ENCODE measurements at regions not wholly inside any gene's neighbourhood (a gene's known extent, or its start where the extent isn't known, plus 50 kb on each side); places are given as distances from the start of the nearest gene placed in this dataset.

- Histone ChIP-seq H3K18ac (ENCODE audit: extremely low read depth, low read length) (no peak overlapping the region), H3K4me1 (replicated peaks in 1 of 4; ENCODE audit: control insufficient read depth in 3 of 4, insufficient read depth in 4 of 4, low read length in 3 of 4) (no peaks in the 10 kb centered on the region), H3K27me3 (replicated peaks in 1 of 4; ENCODE audit: control insufficient read depth in 3 of 4, extremely low read depth in 1 of 4, insufficient read depth in 3 of 4, low read length in 3 of 4) (no peaks in the 10 kb centered on the region), H3K27ac (ENCODE audit: low read depth, low read length) (no peak overlapping the region), H4K20me1 (replicated peaks in 1 of 2; ENCODE audit: control insufficient read depth in 1 of 2, insufficient read depth in 2 of 2, low read length in 2 of 2) (no peaks in the 10 kb centered on the region), H2BK12ac (ENCODE audit: low read depth, low read length) (no peak overlapping the region), H3K9ac (replicated peaks in 1 of 4; ENCODE audit: extremely low read depth in 1 of 4, low read depth in 3 of 4, low read length in 3 of 4) (no peak overlapping the region), H4K8ac (ENCODE audit: extremely low read depth, insufficient read depth, low read length) (no peak overlapping the region), H4K91ac (replicated peaks; ENCODE audit: insufficient read length, low read length) (no peak overlapping the region), H4K5ac (ENCODE audit: insufficient read length, low read depth, low read length) (no peak overlapping the region), H2BK15ac (ENCODE audit: low read length) (no peak overlapping the region), H3K14ac (ENCODE audit: insufficient read length) (no peak overlapping the region), H2AK5ac (ENCODE audit: low read depth, low read length) (no peak overlapping the region), H2BK5ac (ENCODE audit: low read depth, low read length) (no peak overlapping the region), H3K4me2 (ENCODE audit: insufficient read depth in 1 of 2, low read depth in 2 of 2, low read length in 2 of 2) (no peak overlapping the region), H2BK120ac (replicated peaks; ENCODE audit: low read depth, low read length) (no peak overlapping the region), H3K9me3 (ENCODE audit: insufficient read depth in 2 of 2, low read depth in 1 of 2, low read length in 1 of 2) (no peaks in the 10 kb centered on the region), H3K23me2 (ENCODE audit: low read depth, low read length) (no peaks in the 10 kb centered on the region), H3K4me3 (ENCODE audit: extremely low read depth in 1 of 4, insufficient read depth in 2 of 4, low read depth in 3 of 4, low read length in 4 of 4) (no peak overlapping the region), H3K79me1 (ENCODE audit: low read depth, low read length) (no peaks in the 10 kb centered on the region), H3K56ac (replicated peaks; ENCODE audit: insufficient read length, low read depth, low read length) (no peak overlapping the region), H3K36me3 (ENCODE audit: control insufficient read depth in 2 of 4, insufficient read depth in 4 of 4, low read length in 3 of 4) (no peaks in the 10 kb centered on the region), H2AFZ (ENCODE audit: low read length) (no peak overlapping the region; the same call in 1 of the 2 replicates), H3K79me2 (ENCODE audit: control insufficient read depth in 1 of 2, insufficient read depth in 2 of 2, low read length in 2 of 2) (no peaks in the 10 kb centered on the region), H3K23ac (ENCODE audit: insufficient read length) (no peak overlapping the region), H2BK20ac (ENCODE audit: low read length) (no peak overlapping the region), H3K4ac (replicated peaks; ENCODE audit: insufficient read length, low read depth, low read length) (no peak overlapping the region)
- 93% methylated on average over 2 of the region's 2 CpGs; no CpG with 5 or more reads in 1 of the 2 experiments for WGBS, 2 experiments (ENCODE audit: extremely low coverage in 1 of 2, insufficient coverage in 1 of 2, insufficient read length in 1 of 2, insufficient replicate concordance in 2 of 2, low coverage in 1 of 2, low lambda C conversion rate in 2 of 2, missing lambda C conversion rate in 1 of 2)
- ChIA-PET CTCF (ENCODE audit: partially characterized antibody) (no interaction called here), POLR2A (ENCODE audit: partially characterized antibody) (no interaction called here)
- DNase-seq (ENCODE audit: low read depth in 1 of 2, low spot score in 2 of 2) (no peak), FAIRE-seq (no peak)
- TF ChIP-seq SIRT6 (IDR thresholded peaks at IDR 0.05; ENCODE audit: low read length) (no peak), NRF1 (IDR thresholded peaks at IDR 0.05; ENCODE audit: low read depth, low read length) (no peak), CREB1 (IDR thresholded peaks at IDR 0.05) (no peak), SAP30 (IDR thresholded peaks at IDR 0.05; ENCODE audit: insufficient read depth, insufficient replicate concordance, low read length) (no peak), POU5F1 (IDR thresholded peaks at IDR 0.05; ENCODE audit: low read depth, low read length) (no peak), POLR2AphosphoS5 (IDR thresholded peaks at IDR 0.05; ENCODE audit: low read depth, low read length) (no peak), RXRA (IDR thresholded peaks at IDR 0.05; ENCODE audit: insufficient read depth, low read depth, low read length) (no peak)
These were observed 481.7 kb downstream of the ZPLD1 start for GRCh38 chr3:102916532-102916931.
